ENCODE measurements at regions not wholly inside any gene's neighbourhood (a gene's known extent, or its start where the extent isn't known, plus 50 kb on each side); places are given as distances from the start of the nearest gene placed in this dataset.

- Histone ChIP-seq H3F3A (ENCODE audit: insufficient read depth, low read length) (no peaks in the 10 kb centered on the region), H3K9ac (ENCODE audit: low read length) (no peak overlapping the region), H3K79me2 (ENCODE audit: insufficient read depth, low read length) (no peaks in the 10 kb centered on the region), H3K36me3 (ENCODE audit: insufficient read depth, low read length) (no peaks in the 10 kb centered on the region), H3K9me2 (ENCODE audit: low read depth, low read length) (no peaks in the 10 kb centered on the region), H3K9me3 (ENCODE audit: low read length) (no peaks in the 10 kb centered on the region), H3K4me2 (ENCODE audit: low read length) (no peak overlapping the region), H2AFZ (ENCODE audit: low read length) (no peak overlapping the region), H3K27ac (ENCODE audit: low read depth, low read length, poor library complexity, severe bottlenecking) (no peak overlapping the region), H4K20me1 (ENCODE audit: insufficient read depth, low read length) (no peaks in the 10 kb centered on the region), H3K4me3 (ENCODE audit: low read depth, low read length, poor library complexity, severe bottlenecking) (no peak overlapping the region), H3K4me1 (ENCODE audit: insufficient read depth, low read length, severe bottlenecking) (no peaks in the 10 kb centered on the region), H3K27me3 (ENCODE audit: insufficient read depth, low read length) (no peaks in the 10 kb centered on the region)
- no peak for TF ChIP-seq CTCF (IDR thresholded peaks at IDR 0.05; ENCODE audit: low read length)
These were observed 1630.7 kb upstream of the IGFBP7 start for GRCh38 chr4:58740897-58741296.

DNA sequence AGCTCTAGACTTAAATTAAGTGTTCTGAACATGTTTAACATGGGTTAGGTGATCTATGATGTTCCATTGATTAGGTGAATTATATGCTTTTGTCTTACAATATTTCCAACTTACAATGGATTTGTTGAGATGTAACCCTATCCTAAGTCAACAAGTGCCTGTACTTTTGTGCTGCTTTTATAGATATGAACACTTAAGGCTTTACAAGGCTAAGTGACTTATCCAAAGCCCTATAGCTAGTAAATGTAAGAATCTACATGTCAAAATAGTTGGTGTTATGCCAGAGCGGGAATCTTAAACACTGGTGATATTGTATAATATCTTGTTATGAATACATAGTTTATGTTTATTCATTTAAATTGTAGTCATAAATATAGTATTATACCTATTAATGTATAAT, 1629.1 kb upstream of the IGFBP7 start:
- Histone ChIP-seq H3K4me2 (ENCODE audit: low read length) (no peak overlapping the region), H3F3A (ENCODE audit: insufficient read depth, low read length) (no peaks in the 10 kb centered on the region), H3K36me3 (ENCODE audit: insufficient read depth, low read length) (no peaks in the 10 kb centered on the region), H2AFZ (ENCODE audit: low read length) (no peak overlapping the region), H4K20me1 (ENCODE audit: insufficient read depth, low read length) (no peaks in the 10 kb centered on the region), H3K9me3 (ENCODE audit: low read length) (no peaks in the 10 kb centered on the region), H3K27ac (ENCODE audit: low read depth, low read length, poor library complexity, severe bottlenecking) (no peak overlapping the region), H3K9ac (ENCODE audit: low read length) (no peak overlapping the region), H3K27me3 (ENCODE audit: insufficient read depth, low read length) (no peaks in the 10 kb centered on the region), H3K4me3 (ENCODE audit: low read depth, low read length, poor library complexity, severe bottlenecking) (no peak overlapping the region), H3K4me1 (ENCODE audit: insufficient read depth, low read length, severe bottlenecking) (no peaks in the 10 kb centered on the region), H3K79me2 (ENCODE audit: insufficient read depth, low read length) (no peaks in the 10 kb centered on the region), H3K9me2 (ENCODE audit: low read depth, low read length) (no peaks in the 10 kb centered on the region)
- TF ChIP-seq EZH2 (IDR thresholded peaks at IDR 0.05; ENCODE audit: borderline replicate concordance, low read length) (no peak), CTCF (IDR thresholded peaks at IDR 0.05; ENCODE audit: low read length) (no peak)

- Histone ChIP-seq H3K27ac (ENCODE audit: low read depth, low read length, poor library complexity, severe bottlenecking) (no peak overlapping the region), H3K4me3 (ENCODE audit: low read depth, low read length, poor library complexity, severe bottlenecking) (no peak overlapping the region), H4K20me1 (ENCODE audit: insufficient read depth, low read length) (no peaks in the 10 kb centered on the region), H3K36me3 (ENCODE audit: insufficient read depth, low read length) (no peaks in the 10 kb centered on the region), H3K4me2 (ENCODE audit: low read length) (no peak overlapping the region), H3K9ac (ENCODE audit: low read length) (no peak overlapping the region), H3F3A (ENCODE audit: insufficient read depth, low read length) (no peaks in the 10 kb centered on the region), H3K4me1 (ENCODE audit: insufficient read depth, low read length, severe bottlenecking) (no peaks in the 10 kb centered on the region), H3K79me2 (ENCODE audit: insufficient read depth, low read length) (no peaks in the 10 kb centered on the region), H3K27me3 (ENCODE audit: insufficient read depth, low read length) (no peaks in the 10 kb centered on the region), H3K9me2 (ENCODE audit: low read depth, low read length) (no peaks in the 10 kb centered on the region), H2AFZ (ENCODE audit: low read length) (no peak overlapping the region), H3K9me3 (ENCODE audit: low read length) (no peaks in the 10 kb centered on the region)
- TF ChIP-seq EZH2 (IDR thresholded peaks at IDR 0.05; ENCODE audit: borderline replicate concordance, low read length) = no peak
These were observed 1628.2 kb upstream of the IGFBP7 start for GRCh38 chr4:58738375-58738774.

DNA sequence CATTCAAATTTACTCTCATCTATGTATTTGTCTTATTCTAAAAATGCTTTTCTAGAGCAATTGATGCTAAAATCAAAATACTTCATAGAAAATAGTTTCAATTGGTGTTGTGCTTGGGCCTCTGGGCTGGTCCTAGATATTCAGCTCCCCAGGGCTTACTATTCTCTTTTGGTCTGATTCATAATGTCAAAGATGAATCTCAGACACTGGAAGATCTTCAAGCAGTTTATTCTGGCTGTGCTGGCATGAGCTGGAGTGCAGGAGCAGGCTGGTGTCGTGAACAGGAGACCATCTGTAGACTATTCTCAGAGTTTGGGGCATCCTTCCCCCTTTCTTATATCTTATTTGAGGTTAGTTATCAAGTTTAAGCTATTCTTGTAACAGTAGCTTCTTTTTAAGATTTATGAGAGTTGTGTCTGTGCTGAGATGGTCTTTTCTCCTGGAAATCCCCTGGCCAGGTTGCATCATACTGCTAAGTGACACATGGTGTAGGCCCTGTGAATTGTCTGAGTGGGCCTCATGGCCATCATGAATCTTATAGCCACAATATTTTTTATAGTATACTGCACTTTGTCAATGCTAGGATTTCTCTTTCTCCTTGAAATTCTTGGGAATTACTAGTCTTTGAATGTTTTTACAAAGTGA, 1624.0 kb upstream of the IGFBP7 start:
- Histone ChIP-seq H3K9me2 (ENCODE audit: low read depth, low read length) (no peaks in the 10 kb centered on the region), H3K4me2 (ENCODE audit: low read length) (no peak overlapping the region), H3F3A (ENCODE audit: insufficient read depth, low read length) (no peaks in the 10 kb centered on the region), H3K79me2 (ENCODE audit: insufficient read depth, low read length) (no peaks in the 10 kb centered on the region), H3K9me3 (ENCODE audit: low read length) (no peaks in the 10 kb centered on the region), H3K9ac (ENCODE audit: low read length) (no peak overlapping the region), H4K20me1 (ENCODE audit: insufficient read depth, low read length) (no peaks in the 10 kb centered on the region), H3K4me3 (ENCODE audit: low read depth, low read length, poor library complexity, severe bottlenecking) (no peak overlapping the region), H3K36me3 (ENCODE audit: insufficient read depth, low read length) (no peaks in the 10 kb centered on the region), H3K4me1 (ENCODE audit: insufficient read depth, low read length, severe bottlenecking) (no peaks in the 10 kb centered on the region), H3K27ac (ENCODE audit: low read depth, low read length, poor library complexity, severe bottlenecking) (no peak overlapping the region), H3K27me3 (ENCODE audit: insufficient read depth, low read length) (no peaks in the 10 kb centered on the region), H2AFZ (ENCODE audit: low read length) (no peak overlapping the region)
- TF ChIP-seq EZH2 (IDR thresholded peaks at IDR 0.05; ENCODE audit: borderline replicate concordance, low read length) (no peak), CTCF (IDR thresholded peaks at IDR 0.05; ENCODE audit: low read length) (no peak)

Measured in OCI-LY1 (cell line).